ENCODE measurements at regions not wholly inside any gene's neighbourhood (a gene's known extent, or its start where the extent isn't known, plus 50 kb on each side); places are given as distances from the start of the nearest gene placed in this dataset.

GRCh38 chr5:16390825-16391224, 74.8 kb downstream of the ZNF622 start:
- no peaks in the 10 kb centered on the region for H3K9me2 ChIP-seq (ENCODE audit: insufficient read depth)
- no peaks in the 10 kb centered on the region for H4K20me1 ChIP-seq (ENCODE audit: insufficient read depth)
- DNase-seq (ENCODE audit: low read depth, low spot score) (no peak), ATAC-seq (no peak)
- H3K36me3 ChIP-seq (ENCODE audit: control insufficient read depth in 1 of 2, insufficient read depth in 2 of 2, low read length in 2 of 2): no peaks in the 10 kb centered on the region
- RAD21 ChIA-PET (ENCODE audit: low non-redundant PET in 1 of 2, low total read pairs in 2 of 2, uncharacterized antibody in 2 of 2, unreplicated experiment in 2 of 2): no interaction called here
- H3K9me3 ChIP-seq (ENCODE audit: control insufficient read depth in 1 of 2, insufficient read depth in 1 of 2, low read depth in 1 of 2, low read length in 2 of 2): no peaks in the 10 kb centered on the region
- no peak overlapping the region for H3K4me3 ChIP-seq (replicated peaks in 1 of 2; ENCODE audit: low read depth in 1 of 2, low read length in 2 of 2)
- H3K27me3 ChIP-seq (ENCODE audit: insufficient read depth, low read length): no peaks in the 10 kb centered on the region; the same call in 1 of the 2 replicates
- CTCF ChIA-PET: no interaction called here
- POLR2A ChIA-PET: no interaction called here
- no peak overlapping the region for H2AFZ ChIP-seq (ENCODE audit: low read depth, low read length, poor library complexity, severe bottlenecking)
- intact Hi-C loops (cut with micrococcal nuclease): no loop called here
- TF ChIP-seq JUND (IDR thresholded peaks at IDR 0.05) (no peak), POLR2AphosphoS5 (IDR thresholded peaks at IDR 0.05; ENCODE audit: low read depth, low read length) (no peak), EZH2phosphoT487 (IDR thresholded peaks at IDR 0.05; ENCODE audit: borderline replicate concordance) (no peak)
- no peak overlapping the region for H3K4me2 ChIP-seq (ENCODE audit: low read length)
- H3K4me1 ChIP-seq (ENCODE audit: control insufficient read depth in 1 of 2, insufficient read depth in 2 of 2, low read length in 2 of 2): no peaks in the 10 kb centered on the region
- BruUV-seq (replicated peaks): no TSS peak
- no peaks in the 10 kb centered on the region for H3K79me2 ChIP-seq (ENCODE audit: insufficient read depth, low read length)
- no peak overlapping the region for H3K9ac ChIP-seq (ENCODE audit: low read length)
- no peak overlapping the region for H3K27ac ChIP-seq (ENCODE audit: low read depth, low read length)

- no peak overlapping the region for H3K9ac ChIP-seq (ENCODE audit: low read length)
- DNase-seq (ENCODE audit: low read depth, low spot score) (no peak), ATAC-seq (no peak)
- BruUV-seq (replicated peaks): no TSS peak
- no peaks in the 10 kb centered on the region for H3K9me2 ChIP-seq (ENCODE audit: insufficient read depth)
- POLR2A ChIA-PET: no interaction called here
- H3K36me3 ChIP-seq (ENCODE audit: control insufficient read depth in 1 of 2, insufficient read depth in 2 of 2, low read length in 2 of 2): no peaks in the 10 kb centered on the region
- no peaks in the 10 kb centered on the region for H3K79me2 ChIP-seq (ENCODE audit: insufficient read depth, low read length)
- no peaks in the 10 kb centered on the region for H4K20me1 ChIP-seq (ENCODE audit: insufficient read depth)
- no peak overlapping the region for H3K27ac ChIP-seq (ENCODE audit: low read depth, low read length)
- RAD21 ChIA-PET (ENCODE audit: low non-redundant PET in 1 of 2, low total read pairs in 2 of 2, uncharacterized antibody in 2 of 2, unreplicated experiment in 2 of 2): no interaction called here
- no peak overlapping the region for H3K4me2 ChIP-seq (ENCODE audit: low read length)
- intact Hi-C loops (cut with micrococcal nuclease): no loop called here
- no peaks in the 10 kb centered on the region for H3K4me1 ChIP-seq (ENCODE audit: control insufficient read depth in 1 of 2, insufficient read depth in 2 of 2, low read length in 2 of 2)
- no peaks in the 10 kb centered on the region for H3K9me3 ChIP-seq (ENCODE audit: control insufficient read depth in 1 of 2, insufficient read depth in 1 of 2, low read depth in 1 of 2, low read length in 2 of 2)
- CTCF ChIA-PET: no interaction called here
- H3K27me3 ChIP-seq (ENCODE audit: insufficient read depth, low read length): no peaks in the 10 kb centered on the region; the same call in 1 of the 2 replicates
- TF ChIP-seq REST (IDR thresholded peaks at IDR 0.05; ENCODE audit: low read depth) (no peak), ELF1 (IDR thresholded peaks at IDR 0.05; ENCODE audit: borderline replicate concordance, low read depth) (no peak), TCF7L2 (IDR thresholded peaks at IDR 0.05; ENCODE audit: borderline replicate concordance, extremely low read depth, insufficient read depth, insufficient read length) (no peak), SRF (IDR thresholded peaks at IDR 0.05; ENCODE audit: low read depth) (no peak), EGR1 (IDR thresholded peaks at IDR 0.05; ENCODE audit: low read depth) (no peak), EZH2 (IDR thresholded peaks at IDR 0.05) (no peak), EZH2phosphoT487 (IDR thresholded peaks at IDR 0.05; ENCODE audit: borderline replicate concordance) (no peak), SP1 (IDR thresholded peaks at IDR 0.05; ENCODE audit: low read depth) (no peak), YY1 (IDR thresholded peaks at IDR 0.05; ENCODE audit: extremely low read depth, insufficient replicate concordance, low read depth, low read length) (no peak), RAD21 (IDR thresholded peaks at IDR 0.05; ENCODE audit: low read depth) (no peak), POLR2A (IDR thresholded peaks at IDR 0.05; ENCODE audit: borderline replicate concordance, extremely low read depth, insufficient read depth, insufficient read length) (no peak), CBX3 (IDR thresholded peaks at IDR 0.05; ENCODE audit: low read depth) (no peak), JUND (IDR thresholded peaks at IDR 0.05) (no peak), CEBPB (IDR thresholded peaks at IDR 0.05; ENCODE audit: low read depth) (no peak), ZBTB33 (IDR thresholded peaks at IDR 0.05; ENCODE audit: extremely low read depth, insufficient replicate concordance, low read length) (no peak), SIN3A (IDR thresholded peaks at IDR 0.05; ENCODE audit: low read depth) (no peak)
- no peak overlapping the region for H2AFZ ChIP-seq (ENCODE audit: low read depth, low read length, poor library complexity, severe bottlenecking)
- H3K4me3 ChIP-seq (replicated peaks in 1 of 2; ENCODE audit: low read depth in 1 of 2, low read length in 2 of 2): no peak overlapping the region
Observed at GRCh38 chr5:16385516-16386090, 80.0 kb downstream of the ZNF622 start.
